Lung (tissue), 11 donors: ENCODE measurements at regions not wholly inside any gene's neighbourhood (a gene's known extent, or its start where the extent isn't known, plus 50 kb on each side); places are given as distances from the start of the nearest gene placed in this dataset.
A peak's percentile ranks its signal among the peaks of the same experiment; 100 is the strongest.

ENCODE experiments used
- ATAC-seq: fragments of 200-7000 bp; cut with Tn5 transposase; one replicate; pipeline ENCODE4 v1.9.1; 2020; ENCODE audit warnings: moderate number of reproducible peaks; ENCODE audit not compliant: insufficient read depth, low FRiP score
- DNase-seq, 3 donors: peaks; one replicate each; pipeline ENCODE4 v3.0.0-alpha.2; 2013 to 2017
- H3K27ac ChIP-seq, 2 donors: one replicate each; pipeline ENCODE4 v1.5.1; 2013; ENCODE audit warnings: mild to moderate bottlenecking in 2 of 2, moderate library complexity in 2 of 2, control low read depth in 1 of 2, inconsistent platforms in 1 of 2, low read depth in 1 of 2, low read length in 1 of 2
- H3K27me3 ChIP-seq, 3 donors: one replicate each; pipeline ENCODE4 v1.5.1; 2013; ENCODE audit warnings: low read length in 2 of 3; ENCODE audit not compliant: control insufficient read depth in 3 of 3, insufficient read depth in 3 of 3
- H3K36me3 ChIP-seq, 4 donors: one replicate each; pipeline ENCODE4 v1.5.1; 2013; ENCODE audit warnings: low read length in 4 of 4, mild to moderate bottlenecking in 1 of 4, moderate library complexity in 1 of 4; ENCODE audit not compliant: control insufficient read depth in 4 of 4, insufficient read depth in 4 of 4
- H3K4me1 ChIP-seq, 5 donors: one replicate each; pipeline ENCODE4 v1.5.1; 2013; ENCODE audit warnings: low read length in 5 of 5, mild to moderate bottlenecking in 2 of 5, moderate library complexity in 1 of 5; ENCODE audit not compliant: control insufficient read depth in 5 of 5, insufficient read depth in 5 of 5
- H3K4me3 ChIP-seq: one replicate; pipeline ENCODE4 v1.5.1; 2013; ENCODE audit warnings: mild to moderate bottlenecking, control low read depth, moderate library complexity
- H3K9ac ChIP-seq, 2 donors: one replicate each; pipeline ENCODE4 v1.5.1; 2013; ENCODE audit warnings: low read length in 2 of 2, control low read depth in 1 of 2; ENCODE audit not compliant: insufficient read depth in 1 of 2
- H3K9me3 ChIP-seq, 4 donors: one replicate each; pipeline ENCODE4 v1.5.1; 2013; ENCODE audit warnings: low read length in 3 of 4, mild to moderate bottlenecking in 1 of 4, moderate library complexity in 1 of 4; ENCODE audit not compliant: control insufficient read depth in 4 of 4, insufficient read depth in 3 of 4
- WGBS, 2 donors: extraction: QIAGEN DNeasy Blood & Tissue Kit; methylation state at CpG; one replicate each; pipeline ENCODE4 v1.1.7; 2013; 5-methylcytosine and 5-hydroxymethylcytosine counted together
- TF ChIP-seq, protein P1 (sequence below): IDR thresholded peaks from 2 replicates; pipeline ENCODE4 v1.5.1; 2012; ENCODE audit warnings: mild to moderate bottlenecking; ENCODE audit errors: control extremely low read depth, extremely low read depth
- donor health status: control.
- donor health status: control.
- donor health status: Bipolar disorder and iron deficiency.
- donor health status: healthy.
- donor health status: DM: yes; HTN: yes; CAD: no.

DNA sequence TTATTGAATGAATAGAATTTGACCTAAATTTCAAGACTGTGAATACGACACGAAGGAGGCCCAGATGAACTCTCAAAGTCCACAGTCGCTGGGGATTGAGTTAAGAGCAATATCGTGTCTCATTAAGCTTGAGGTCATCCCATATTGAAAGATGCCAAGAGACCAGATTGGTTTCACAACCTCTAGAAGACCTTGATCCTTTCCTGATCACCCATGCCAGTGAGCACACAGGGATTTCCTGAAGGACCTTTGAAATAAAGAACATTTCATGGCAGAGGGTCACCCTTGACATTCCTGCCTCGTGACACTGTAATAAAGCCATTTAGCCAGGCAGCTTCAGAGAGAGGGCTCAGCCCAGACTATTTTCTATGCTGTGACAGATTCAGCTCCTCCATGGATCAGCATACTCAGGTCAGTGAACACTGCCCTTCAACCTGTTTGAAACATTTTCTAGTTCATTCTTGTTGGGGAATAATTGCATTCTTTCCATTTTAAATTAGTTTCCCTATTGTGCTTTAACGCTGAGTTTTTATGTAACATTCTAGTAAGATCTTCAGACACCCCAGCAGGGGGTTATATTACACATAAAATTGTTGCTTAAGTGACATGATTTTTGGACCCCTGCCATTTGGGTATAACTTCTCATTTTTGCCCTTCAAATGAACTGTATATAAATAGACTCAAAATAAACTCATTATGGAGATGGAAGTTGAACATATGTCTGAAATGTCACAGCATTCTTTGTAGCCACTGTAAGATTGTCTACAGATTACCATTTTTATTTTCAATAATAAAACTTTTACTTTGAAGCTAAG is 213.2 kb downstream of the C12orf50 start:
- H3K27me3 ChIP-seq = no peaks in the 10 kb centered on the region
- DNase-seq (peak; percentile 18 to 91 (median 90)), ATAC-seq (no peak)
- WGBS, 2 donors = 67 to 79% methylated on average over 6 of the region's 6 CpGs
- TF ChIP-seq, protein P1, sequence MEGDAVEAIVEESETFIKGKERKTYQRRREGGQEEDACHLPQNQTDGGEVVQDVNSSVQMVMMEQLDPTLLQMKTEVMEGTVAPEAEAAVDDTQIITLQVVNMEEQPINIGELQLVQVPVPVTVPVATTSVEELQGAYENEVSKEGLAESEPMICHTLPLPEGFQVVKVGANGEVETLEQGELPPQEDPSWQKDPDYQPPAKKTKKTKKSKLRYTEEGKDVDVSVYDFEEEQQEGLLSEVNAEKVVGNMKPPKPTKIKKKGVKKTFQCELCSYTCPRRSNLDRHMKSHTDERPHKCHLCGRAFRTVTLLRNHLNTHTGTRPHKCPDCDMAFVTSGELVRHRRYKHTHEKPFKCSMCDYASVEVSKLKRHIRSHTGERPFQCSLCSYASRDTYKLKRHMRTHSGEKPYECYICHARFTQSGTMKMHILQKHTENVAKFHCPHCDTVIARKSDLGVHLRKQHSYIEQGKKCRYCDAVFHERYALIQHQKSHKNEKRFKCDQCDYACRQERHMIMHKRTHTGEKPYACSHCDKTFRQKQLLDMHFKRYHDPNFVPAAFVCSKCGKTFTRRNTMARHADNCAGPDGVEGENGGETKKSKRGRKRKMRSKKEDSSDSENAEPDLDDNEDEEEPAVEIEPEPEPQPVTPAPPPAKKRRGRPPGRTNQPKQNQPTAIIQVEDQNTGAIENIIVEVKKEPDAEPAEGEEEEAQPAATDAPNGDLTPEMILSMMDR = no peak
- H3K4me3 ChIP-seq = no peak overlapping the region
- H3K27ac ChIP-seq = no peak overlapping the region
- no peaks in the 10 kb centered on the region for H3K36me3 ChIP-seq
- no peaks in the 10 kb centered on the region for H3K9me3 ChIP-seq
- H3K9ac ChIP-seq = no peak overlapping the region
- peaks cover 0 to 7% (median 0%) of the 10 kb centered on the region in 5 donors for H3K4me1 ChIP-seq

DNA sequence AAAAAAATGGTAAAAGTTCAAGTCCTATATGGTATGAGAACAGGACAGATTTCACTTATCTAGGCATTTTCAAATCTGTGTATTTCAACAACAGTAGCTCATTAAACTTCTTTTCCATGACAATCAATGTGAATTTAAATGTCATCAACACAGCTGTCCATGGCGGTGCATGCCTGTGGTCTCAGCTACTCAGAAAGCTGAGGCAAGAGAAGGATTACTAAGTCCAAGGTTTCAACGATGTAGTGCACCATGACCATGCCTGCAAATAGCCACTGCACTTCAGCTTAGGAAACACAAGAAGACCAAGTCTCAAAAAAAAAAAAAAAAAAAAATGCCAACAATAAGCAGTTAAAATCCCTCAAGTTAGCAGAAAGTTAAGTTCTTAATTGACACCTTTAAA is 214.6 kb downstream of the C12orf50 start:
- Histone ChIP-seq H3K36me3 (no peaks in the 10 kb centered on the region), H3K9me3 (no peaks in the 10 kb centered on the region), H3K4me1 (peaks cover 0 to 7% (median 0%) of the 10 kb centered on the region in 5 donors), H3K4me3 (no peak overlapping the region), H3K9ac (no peak overlapping the region), H3K27me3 (no peaks in the 10 kb centered on the region), H3K27ac (no peak overlapping the region)
- TF ChIP-seq, protein P1 = no peak
- WGBS, 2 donors = 87 to 89% methylated on average over 2 of the region's 2 CpGs
- ATAC-seq = no peak
- DNase-seq = no peak

DNA sequence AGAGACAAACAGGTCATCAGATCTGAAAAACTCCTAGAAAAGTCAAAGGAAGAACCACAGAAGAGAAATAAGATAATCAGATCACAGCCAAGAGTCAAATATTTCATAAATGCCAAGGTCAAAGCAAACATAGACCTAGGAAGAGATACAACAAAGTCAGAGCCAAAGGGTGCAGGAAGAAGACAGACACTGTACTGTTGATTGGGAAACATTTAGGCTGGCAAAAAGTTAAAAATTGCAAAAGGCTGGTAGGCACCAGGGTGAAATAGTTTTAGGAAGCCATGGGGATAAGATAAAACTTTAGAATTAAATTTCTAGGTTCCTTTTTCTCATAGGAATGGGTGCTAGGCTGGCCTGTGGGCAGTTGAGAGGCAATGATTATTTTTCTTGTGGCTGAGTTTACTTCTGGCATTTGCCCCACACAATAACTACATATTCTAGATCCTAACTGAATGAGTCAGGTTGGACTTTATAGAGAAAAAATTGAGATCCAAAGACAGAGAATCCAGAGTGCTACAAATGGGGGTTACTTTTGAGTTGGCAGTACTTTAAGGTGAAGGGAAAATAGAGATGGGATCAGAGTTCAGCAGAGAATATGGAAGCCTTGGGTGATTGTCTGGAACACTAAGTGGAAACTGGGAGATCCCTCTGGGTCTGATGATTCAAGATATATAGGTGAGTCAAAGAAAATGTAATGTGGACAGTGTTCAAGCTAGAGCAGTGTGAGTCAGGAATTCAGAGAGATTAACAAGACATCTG is 215.5 kb downstream of the C12orf50 start:
- H3K27ac ChIP-seq = no peak overlapping the region
- TF ChIP-seq, protein P1 = no peak
- H3K4me1 ChIP-seq = peaks cover 0 to 7% (median 0%) of the 10 kb centered on the region in 5 donors
- no peak overlapping the region for H3K4me3 ChIP-seq
- H3K36me3 ChIP-seq = no peaks in the 10 kb centered on the region
- ATAC-seq = no peak
- H3K27me3 ChIP-seq = no peaks in the 10 kb centered on the region
- no peaks in the 10 kb centered on the region for H3K9me3 ChIP-seq
- no peak for DNase-seq
- no peak overlapping the region for H3K9ac ChIP-seq
